ENCODE measurements at regions not wholly inside any gene's neighbourhood (a gene's known extent, or its start where the extent isn't known, plus 50 kb on each side); places are given as distances from the start of the nearest gene placed in this dataset.
"Not testable (repeated sequence)": the region's sequence is repeated elsewhere in the genome, so short reads cannot be mapped to it uniquely, and the experiment has no call there.

DNA sequence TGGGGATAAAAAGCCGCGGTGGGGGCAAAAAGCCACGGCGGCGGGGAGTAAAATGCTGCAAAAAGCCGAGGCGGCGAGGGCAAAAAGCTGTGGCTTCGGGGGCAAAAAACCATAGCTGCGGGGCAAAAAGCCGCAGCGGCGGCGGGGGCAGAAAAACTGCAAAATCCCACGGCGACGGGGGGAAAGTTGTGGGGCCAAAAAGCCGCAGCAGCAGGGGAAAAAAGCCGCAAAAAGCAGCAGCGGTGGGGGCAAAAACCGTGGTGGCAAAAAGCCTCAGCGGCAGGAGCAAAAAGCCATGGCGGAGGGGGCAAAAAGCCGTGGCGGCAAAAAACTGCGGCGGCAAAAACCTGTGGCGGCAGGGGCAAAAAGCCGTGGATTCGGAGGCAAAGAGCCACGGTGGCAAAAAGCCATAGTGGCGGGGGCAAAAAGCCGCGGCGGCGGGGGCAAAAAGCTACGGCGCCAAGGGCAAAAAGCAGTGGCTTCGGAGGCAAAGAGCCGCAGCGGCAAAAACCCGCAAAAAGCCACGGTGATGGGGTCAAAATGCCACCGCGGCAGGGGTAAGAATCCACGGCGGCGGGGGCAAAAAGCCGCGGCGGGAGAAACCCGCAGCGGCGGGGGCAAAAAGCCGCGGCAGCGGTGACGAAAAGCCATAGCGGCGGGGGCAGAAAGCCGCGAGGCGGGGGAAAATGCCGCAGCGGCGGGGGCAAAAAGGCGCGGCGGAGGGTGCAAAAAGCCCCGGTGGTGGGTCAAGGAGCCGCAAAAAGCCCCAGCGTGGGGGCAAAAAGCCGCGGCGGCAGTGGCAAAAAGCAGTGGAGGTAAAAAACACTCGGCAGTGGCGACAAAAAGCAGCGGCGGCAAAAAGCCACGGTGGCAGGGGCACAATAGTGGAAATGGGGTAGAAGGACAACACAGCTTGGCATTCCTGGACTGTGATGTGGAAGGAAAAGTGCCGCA, 192.8 kb downstream of the SHCBP1 start:
- H3K4me3 Mint-ChIP-seq (ENCODE audit: unreplicated experiment): no peak overlapping the region
- no peak overlapping the region for H3K27ac Mint-ChIP-seq (ENCODE audit: unreplicated experiment)
- TF ChIP-seq, protein P1, sequence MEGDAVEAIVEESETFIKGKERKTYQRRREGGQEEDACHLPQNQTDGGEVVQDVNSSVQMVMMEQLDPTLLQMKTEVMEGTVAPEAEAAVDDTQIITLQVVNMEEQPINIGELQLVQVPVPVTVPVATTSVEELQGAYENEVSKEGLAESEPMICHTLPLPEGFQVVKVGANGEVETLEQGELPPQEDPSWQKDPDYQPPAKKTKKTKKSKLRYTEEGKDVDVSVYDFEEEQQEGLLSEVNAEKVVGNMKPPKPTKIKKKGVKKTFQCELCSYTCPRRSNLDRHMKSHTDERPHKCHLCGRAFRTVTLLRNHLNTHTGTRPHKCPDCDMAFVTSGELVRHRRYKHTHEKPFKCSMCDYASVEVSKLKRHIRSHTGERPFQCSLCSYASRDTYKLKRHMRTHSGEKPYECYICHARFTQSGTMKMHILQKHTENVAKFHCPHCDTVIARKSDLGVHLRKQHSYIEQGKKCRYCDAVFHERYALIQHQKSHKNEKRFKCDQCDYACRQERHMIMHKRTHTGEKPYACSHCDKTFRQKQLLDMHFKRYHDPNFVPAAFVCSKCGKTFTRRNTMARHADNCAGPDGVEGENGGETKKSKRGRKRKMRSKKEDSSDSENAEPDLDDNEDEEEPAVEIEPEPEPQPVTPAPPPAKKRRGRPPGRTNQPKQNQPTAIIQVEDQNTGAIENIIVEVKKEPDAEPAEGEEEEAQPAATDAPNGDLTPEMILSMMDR (IDR thresholded peaks at IDR 0.05): no peak
- peaks cover 36% of the 10 kb centered on the region for H3K9me3 Mint-ChIP-seq (ENCODE audit: unreplicated experiment)
- peak; percentile 81 for DNase-seq (ENCODE audit: extremely low spot score, unreplicated experiment)
- no peaks in the 10 kb centered on the region for H3K36me3 Mint-ChIP-seq (ENCODE audit: unreplicated experiment)
- no peaks in the 10 kb centered on the region for H3K27me3 Mint-ChIP-seq (ENCODE audit: unreplicated experiment)
- no peaks in the 10 kb centered on the region for H3K4me1 Mint-ChIP-seq (ENCODE audit: unreplicated experiment)

DNA sequence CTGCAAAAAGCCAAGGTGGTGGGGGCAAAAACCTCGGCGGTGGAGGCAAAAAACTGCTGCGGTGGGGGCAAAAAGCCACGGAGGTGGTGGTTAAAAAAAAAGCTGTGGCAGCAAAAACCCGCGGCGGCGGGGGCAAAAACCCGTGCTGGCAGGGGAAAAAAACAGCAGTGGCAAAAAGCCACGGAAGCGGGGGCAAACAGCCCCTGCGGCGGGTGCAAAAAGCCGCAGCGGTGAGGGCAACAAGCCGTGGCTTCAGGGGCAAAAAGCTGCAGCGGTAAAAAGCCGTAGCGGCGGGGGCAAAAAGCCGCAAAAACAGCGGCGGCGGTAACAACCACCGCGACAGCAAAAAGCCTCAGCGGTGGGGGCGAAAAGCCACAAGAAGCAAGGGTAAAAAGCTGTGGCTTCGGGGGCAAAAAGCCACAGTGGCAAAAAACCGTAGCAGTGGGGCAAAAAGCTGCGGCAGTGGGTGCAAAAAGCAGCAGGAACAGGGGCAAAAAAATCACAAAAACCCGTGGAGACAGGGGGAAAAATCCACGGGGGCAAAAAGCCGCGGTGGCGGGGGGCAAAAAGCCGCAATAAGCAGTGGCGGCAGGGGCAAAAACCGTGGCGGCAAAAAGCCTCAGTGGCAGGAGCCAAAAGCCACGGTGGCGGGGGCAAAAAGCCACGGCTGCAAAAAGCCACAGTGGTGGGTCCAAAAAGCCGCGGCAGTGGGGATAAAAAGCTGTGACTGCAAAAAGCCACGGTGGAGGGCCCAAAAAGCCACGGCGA, 193.7 kb downstream of the SHCBP1 start:
- peaks cover 38% of the 10 kb centered on the region for H3K9me3 Mint-ChIP-seq (ENCODE audit: unreplicated experiment)
- H3K4me1 Mint-ChIP-seq (ENCODE audit: unreplicated experiment): no peaks in the 10 kb centered on the region
- no peak overlapping the region for H3K4me3 Mint-ChIP-seq (ENCODE audit: unreplicated experiment)
- no peak overlapping the region for H3K27ac Mint-ChIP-seq (ENCODE audit: unreplicated experiment)
- no peaks in the 10 kb centered on the region for H3K36me3 Mint-ChIP-seq (ENCODE audit: unreplicated experiment)
- peak; percentile 78 for DNase-seq (ENCODE audit: extremely low spot score, unreplicated experiment)
- H3K27me3 Mint-ChIP-seq (ENCODE audit: unreplicated experiment): no peaks in the 10 kb centered on the region
- TF ChIP-seq, protein P1 (IDR thresholded peaks at IDR 0.05): no peak

DNA sequence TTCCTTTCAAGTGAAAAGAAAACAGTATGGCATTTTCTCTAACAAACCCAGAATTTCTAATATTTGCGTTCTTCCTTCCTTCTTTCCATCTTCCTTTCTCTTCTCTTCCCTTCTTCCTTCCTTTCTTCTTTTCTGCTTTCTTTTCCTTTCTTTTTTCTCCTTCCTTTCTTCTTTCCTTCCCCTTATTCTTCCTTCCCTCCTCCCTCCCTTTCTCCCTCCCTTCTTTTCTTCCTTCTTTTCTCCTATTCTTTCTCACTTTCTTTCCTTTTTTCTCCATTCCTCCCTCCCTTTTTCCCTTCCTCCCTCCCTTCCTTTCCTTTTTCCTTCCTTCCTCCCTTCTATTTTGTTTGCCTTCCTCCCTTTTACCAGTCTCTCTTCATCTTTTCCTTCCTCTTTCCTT, 194.8 kb downstream of the SHCBP1 start:
- TF ChIP-seq, protein P1 (IDR thresholded peaks at IDR 0.05): no peak
- Mint-ChIP-seq H3K4me1 (ENCODE audit: unreplicated experiment) (no peaks in the 10 kb centered on the region), H3K36me3 (ENCODE audit: unreplicated experiment) (no peaks in the 10 kb centered on the region), H3K27me3 (ENCODE audit: unreplicated experiment) (no peaks in the 10 kb centered on the region), H3K9me3 (ENCODE audit: unreplicated experiment) (peaks cover 38% of the 10 kb centered on the region), H3K4me3 (ENCODE audit: unreplicated experiment) (no peak overlapping the region), H3K27ac (ENCODE audit: unreplicated experiment) (no peak overlapping the region)
- no peak for DNase-seq (ENCODE audit: extremely low spot score, unreplicated experiment)

DNA sequence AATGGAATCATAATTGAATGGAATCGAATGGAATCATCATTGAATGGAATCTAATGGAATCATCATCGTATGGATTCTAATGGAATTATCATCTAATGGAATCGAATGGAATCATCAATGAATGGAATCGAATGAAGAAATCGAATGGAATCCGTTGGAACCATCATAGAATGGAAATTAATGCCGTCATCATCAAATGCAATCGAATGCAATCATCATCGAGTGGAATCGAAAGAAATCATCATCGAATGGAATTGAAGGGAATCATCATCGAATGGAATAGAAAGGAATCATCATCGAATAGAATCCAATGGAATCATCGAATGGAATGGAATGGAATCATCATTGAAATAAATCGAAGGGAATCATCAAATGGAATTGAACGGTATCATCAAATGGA, 217.2 kb downstream of the SHCBP1 start:
- H3K9me3 Mint-ChIP-seq (ENCODE audit: unreplicated experiment): peaks cover 12% of the 10 kb centered on the region
- TF ChIP-seq, protein P1 (IDR thresholded peaks at IDR 0.05): no peak

DNA sequence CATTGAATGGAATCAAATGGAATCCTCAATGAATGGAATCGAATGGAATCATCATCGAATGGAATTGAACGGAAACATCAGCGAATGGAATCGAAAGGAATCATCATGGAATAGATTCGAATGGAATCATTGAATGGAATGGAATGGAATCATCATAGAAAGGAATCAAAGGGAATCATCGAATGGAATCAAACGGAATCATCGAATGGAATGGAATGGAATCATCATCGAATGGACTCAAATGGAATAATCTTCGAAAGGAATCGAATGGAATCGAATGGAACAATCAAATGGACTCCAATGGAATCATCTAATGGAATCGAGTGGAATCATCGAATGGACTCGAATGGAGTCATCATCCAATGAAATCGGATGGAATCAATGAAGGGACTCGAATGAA, 222.6 kb downstream of the SHCBP1 start:
- not testable (repeated sequence) for H3K27me3 Mint-ChIP-seq (ENCODE audit: unreplicated experiment); H3K4me3 Mint-ChIP-seq (ENCODE audit: unreplicated experiment)
- peak; percentile 94 for DNase-seq (ENCODE audit: extremely low spot score, unreplicated experiment)

More for the DNA sequence above, 217.2 kb downstream of the SHCBP1 start:
- Mint-ChIP-seq H3K4me3 (ENCODE audit: unreplicated experiment) (no peak overlapping the region), H3K27ac (ENCODE audit: unreplicated experiment) (no peak overlapping the region), H3K36me3 (ENCODE audit: unreplicated experiment) (no peaks in the 10 kb centered on the region), H3K27me3 (ENCODE audit: unreplicated experiment) (no peaks in the 10 kb centered on the region), H3K4me1 (ENCODE audit: unreplicated experiment) (no peaks in the 10 kb centered on the region)
- DNase-seq (ENCODE audit: extremely low spot score, unreplicated experiment): no peak

DNA sequence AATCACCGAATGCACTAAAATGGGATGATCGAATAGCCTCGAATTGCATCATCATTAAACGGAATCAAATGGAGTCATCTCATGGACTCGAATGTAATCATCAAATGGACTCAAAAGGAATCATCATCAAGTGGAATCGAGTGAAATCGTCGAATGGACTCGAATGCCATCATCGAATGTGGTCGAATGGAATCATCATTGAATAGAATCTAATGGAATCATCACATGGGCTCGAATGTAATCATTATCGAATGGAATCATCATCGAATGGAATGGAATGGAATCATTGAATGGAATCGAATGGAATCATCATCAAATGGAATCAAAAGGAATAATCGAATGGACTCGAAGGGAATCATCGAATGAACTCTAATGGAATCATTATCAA, 224.3 kb downstream of the SHCBP1 start:
- DNase-seq (ENCODE audit: extremely low spot score, unreplicated experiment): peak; percentile 91
- H3K9me3 Mint-ChIP-seq (ENCODE audit: unreplicated experiment): not testable (repeated sequence)

More for the DNA sequence above, 222.6 kb downstream of the SHCBP1 start:
- H3K36me3 Mint-ChIP-seq (ENCODE audit: unreplicated experiment); H3K9me3 Mint-ChIP-seq (ENCODE audit: unreplicated experiment); H3K27ac Mint-ChIP-seq (ENCODE audit: unreplicated experiment); H3K4me1 Mint-ChIP-seq (ENCODE audit: unreplicated experiment): not testable (repeated sequence)

DNA sequence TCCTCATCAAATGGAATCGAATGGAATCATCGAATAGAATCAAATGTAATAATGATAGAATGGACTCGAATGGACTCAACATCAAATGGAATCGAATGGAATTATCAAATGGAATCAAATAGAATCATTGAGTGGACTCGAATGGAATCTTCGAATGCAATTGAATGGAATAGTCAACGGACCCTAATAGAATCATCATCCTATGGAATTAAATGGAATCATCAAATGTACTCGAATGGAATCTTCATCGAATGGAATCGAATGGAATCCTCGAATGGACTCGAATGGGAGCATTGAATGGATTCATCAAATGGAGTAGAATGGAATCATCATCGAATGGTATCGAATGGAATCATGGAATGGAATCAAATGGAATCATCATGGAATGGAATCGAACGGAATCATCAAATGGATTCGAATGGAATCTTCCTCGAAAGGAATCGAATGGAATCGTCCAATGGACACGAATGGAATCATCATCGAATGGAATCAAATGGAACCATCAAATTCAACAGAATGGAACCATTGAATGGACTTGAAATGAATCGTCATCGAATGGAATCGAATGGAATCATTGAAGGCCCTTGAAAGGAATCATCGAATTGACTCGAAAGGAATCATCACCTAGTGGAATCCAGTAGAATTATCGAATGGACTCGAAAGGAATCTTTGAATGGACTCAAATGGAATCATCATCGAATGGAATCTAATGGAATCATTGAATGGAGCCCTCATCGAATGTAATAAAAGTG, 224.9 kb downstream of the SHCBP1 start:
- not testable (repeated sequence) for H3K27ac Mint-ChIP-seq (ENCODE audit: unreplicated experiment); H3K4me1 Mint-ChIP-seq (ENCODE audit: unreplicated experiment); H3K27me3 Mint-ChIP-seq (ENCODE audit: unreplicated experiment); H3K9me3 Mint-ChIP-seq (ENCODE audit: unreplicated experiment); H3K36me3 Mint-ChIP-seq (ENCODE audit: unreplicated experiment); H3K4me3 Mint-ChIP-seq (ENCODE audit: unreplicated experiment)
- DNase-seq (ENCODE audit: extremely low spot score, unreplicated experiment): peak; percentile 93

More for the DNA sequence above, 224.3 kb downstream of the SHCBP1 start:
- not testable (repeated sequence) for H3K4me3 Mint-ChIP-seq (ENCODE audit: unreplicated experiment); H3K27ac Mint-ChIP-seq (ENCODE audit: unreplicated experiment); H3K27me3 Mint-ChIP-seq (ENCODE audit: unreplicated experiment); H3K36me3 Mint-ChIP-seq (ENCODE audit: unreplicated experiment); H3K4me1 Mint-ChIP-seq (ENCODE audit: unreplicated experiment)
